ENCODE measurements at regions not wholly inside any gene's neighbourhood (a gene's known extent, or its start where the extent isn't known, plus 50 kb on each side); places are given as distances from the start of the nearest gene placed in this dataset.

GRCh38 chr19:28516415-28516872 is 696.5 kb downstream of the UQCRFS1 start:
- Histone ChIP-seq H3K9me1 (replicated peaks; ENCODE audit: control insufficient read depth, extremely low read depth, insufficient read depth, low read length) (no peaks in the 10 kb centered on the region), H3K4me3 (replicated peaks in 1 of 3; ENCODE audit: insufficient read depth in 1 of 3, low read depth in 1 of 3, low read length in 3 of 3) (no peak overlapping the region), H4K20me1 (replicated peaks; ENCODE audit: control insufficient read depth, extremely low read depth, insufficient read depth, low read length) (no peaks in the 10 kb centered on the region), H3K4me2 (ENCODE audit: insufficient read depth, low read length) (no peak overlapping the region), H3K4me1 (ENCODE audit: control insufficient read depth, extremely low read depth, insufficient read depth, low read length) (no peaks in the 10 kb centered on the region), H3K79me2 (ENCODE audit: control insufficient read depth, insufficient read depth, low read length) (no peaks in the 10 kb centered on the region), H3K9me3 (replicated peaks; ENCODE audit: control insufficient read depth, insufficient read depth, low read length) (peaks cover 2% of the 10 kb centered on the region), H3K27ac (ENCODE audit: insufficient read depth, low read depth, low read length) (no peak overlapping the region), H2AFZ (ENCODE audit: low read depth, low read length) (no peak overlapping the region), H3K9ac (replicated peaks; ENCODE audit: extremely low read depth, insufficient read depth, low read length) (no peak overlapping the region), H3K36me3 (ENCODE audit: control insufficient read depth in 2 of 2, extremely low read depth in 1 of 2, insufficient read depth in 2 of 2, low read length in 2 of 2) (no peaks in the 10 kb centered on the region), H3K27me3 (ENCODE audit: control insufficient read depth in 2 of 2, insufficient read depth in 2 of 2, low read length in 2 of 2) (no peaks in the 10 kb centered on the region)
- no TSS peak for BruUV-seq (replicated peaks)
- TF ChIP-seq MYC (IDR thresholded peaks at IDR 0.05; ENCODE audit: low read depth, low read length), result no peak
- TF ChIP-seq GATA2 (IDR thresholded peaks at IDR 0.05; ENCODE audit: insufficient read depth, insufficient read length, low read depth, low read length), result no peak
- TF ChIP-seq CTCF (IDR thresholded peaks at IDR 0.05; ENCODE audit: extremely low read depth in 1 of 2, insufficient read depth in 1 of 2, low read depth in 1 of 2, low read length in 2 of 2), result no peak
- no peak for TF ChIP-seq FOS (IDR thresholded peaks at IDR 0.05; ENCODE audit: borderline replicate concordance, insufficient read depth, low read length)
- TF ChIP-seq JUN (IDR thresholded peaks at IDR 0.05; ENCODE audit: borderline replicate concordance, insufficient read depth, insufficient read length, low read depth), result no peak
- TF ChIP-seq MAX (IDR thresholded peaks at IDR 0.05; ENCODE audit: insufficient read depth, insufficient read length), result no peak
- no peak for TF ChIP-seq POLR2A (IDR thresholded peaks at IDR 0.05; ENCODE audit: low read depth, low read length)
- no peak for TF ChIP-seq EZH2 (IDR thresholded peaks at IDR 0.05; ENCODE audit: borderline replicate concordance, low read depth, low read length, severe bottlenecking)
- no peak for TF ChIP-seq POLR2AphosphoS5 (IDR thresholded peaks at IDR 0.05; ENCODE audit: insufficient read depth, low read depth, low read length)
- FAIRE-seq (no peak), DNase-seq (ENCODE audit: low read depth, low spot score) (no peak)
- ChIA-PET CTCF (no interaction called here), POLR2A (no interaction called here)
- dilution Hi-C loops (cut with MboI; ENCODE audit: extremely low pct_ligation_motif_present, low sequenced_read_pairs) (no loop called here), intact Hi-C loops (cut with micrococcal nuclease) (no loop called here)

Measured in endothelial cell of umbilical vein (primary cell).